ENCODE measurements at regions not wholly inside any gene's neighbourhood (a gene's known extent, or its start where the extent isn't known, plus 50 kb on each side); places are given as distances from the start of the nearest gene placed in this dataset.

GRCh38 chr12:91561301-91561957, 378.8 kb upstream of the DCN start:
- H3K36me3 Mint-ChIP-seq (ENCODE audit: low read depth): no peaks in the 10 kb centered on the region
- H3K4me3 Mint-ChIP-seq: no peak overlapping the region
- H3K9me3 Mint-ChIP-seq: peaks cover 12% of the 10 kb centered on the region
- no peak overlapping the region for H3K27ac Mint-ChIP-seq
- no peak for DNase-seq
- no peaks in the 10 kb centered on the region; the same call in 1 of the 2 replicates for H3K27me3 Mint-ChIP-seq (ENCODE audit: insufficient read depth)
- H3K4me1 Mint-ChIP-seq (ENCODE audit: low read depth): no peaks in the 10 kb centered on the region
- no peak for TF ChIP-seq CTCF (IDR thresholded peaks at IDR 0.05)

GRCh38 chr12:91556909-91557308, 374.3 kb upstream of the DCN start:
- H3K36me3 Mint-ChIP-seq (ENCODE audit: low read depth): no peaks in the 10 kb centered on the region
- no peak overlapping the region for H3K4me3 Mint-ChIP-seq
- peaks cover 20% of the 10 kb centered on the region for H3K9me3 Mint-ChIP-seq
- H3K4me1 Mint-ChIP-seq (ENCODE audit: low read depth): no peaks in the 10 kb centered on the region
- H3K27ac Mint-ChIP-seq: no peak overlapping the region
- no peak for DNase-seq
- no peak for TF ChIP-seq CTCF (IDR thresholded peaks at IDR 0.05)
- no peaks in the 10 kb centered on the region; the same call in 1 of the 2 replicates for H3K27me3 Mint-ChIP-seq (ENCODE audit: insufficient read depth)

- Mint-ChIP-seq H3K27me3 (ENCODE audit: insufficient read depth) (no peaks in the 10 kb centered on the region; the same call in 1 of the 2 replicates), H3K9me3 (peaks cover 20% of the 10 kb centered on the region), H3K36me3 (ENCODE audit: low read depth) (no peaks in the 10 kb centered on the region), H3K4me3 (no peak overlapping the region), H3K4me1 (ENCODE audit: low read depth) (no peaks in the 10 kb centered on the region), H3K27ac (no peak overlapping the region)
- TF ChIP-seq CTCF (IDR thresholded peaks at IDR 0.05): no peak
- no peak for DNase-seq
These were observed 373.1 kb upstream of the DCN start for GRCh38 chr12:91555436-91556415.

- Mint-ChIP-seq H3K27me3 (ENCODE audit: insufficient read depth) (no peaks in the 10 kb centered on the region; the same call in 1 of the 2 replicates), H3K36me3 (ENCODE audit: low read depth) (no peaks in the 10 kb centered on the region), H3K4me1 (ENCODE audit: low read depth) (no peaks in the 10 kb centered on the region), H3K9me3 (peaks cover 13% of the 10 kb centered on the region), H3K4me3 (no peak overlapping the region), H3K27ac (no peak overlapping the region)
- no peak for DNase-seq
- no peak for TF ChIP-seq CTCF (IDR thresholded peaks at IDR 0.05)
These were observed 369.3 kb upstream of the DCN start for GRCh38 chr12:91551927-91552326.

GRCh38 chr12:91551242-91551641, 368.6 kb upstream of the DCN start:
- H3K36me3 Mint-ChIP-seq (ENCODE audit: low read depth): no peaks in the 10 kb centered on the region
- H3K4me3 Mint-ChIP-seq: no peak overlapping the region
- no peak for DNase-seq
- no peak overlapping the region for H3K27ac Mint-ChIP-seq
- H3K4me1 Mint-ChIP-seq (ENCODE audit: low read depth): no peaks in the 10 kb centered on the region
- no peak for TF ChIP-seq CTCF (IDR thresholded peaks at IDR 0.05)
- no peaks in the 10 kb centered on the region; the same call in 1 of the 2 replicates for H3K27me3 Mint-ChIP-seq (ENCODE audit: insufficient read depth)
- H3K9me3 Mint-ChIP-seq: peaks cover 13% of the 10 kb centered on the region

All from HFFc6 (cell line).